Epithelial cell of esophagus (primary cell): ENCODE measurements at regions not wholly inside any gene's neighbourhood (a gene's known extent, or its start where the extent isn't known, plus 50 kb on each side); places are given as distances from the start of the nearest gene placed in this dataset.

Source experiments
- DNase-seq: peaks from one replicate; pipeline ENCODE4 v3.0.0; 2010; ENCODE audit warnings: low read depth
- H3K4me3 ChIP-seq: 2 replicates; pipeline ENCODE4 v1.5.1; 2011; ENCODE audit warnings: mild to moderate bottlenecking, low read length, control low read depth
- CTCF ChIP-seq: IDR thresholded peaks from 2 replicates; pipeline ENCODE4 v1.5.1; 2011; ENCODE audit warnings: low read depth, mild to moderate bottlenecking, low read length, control low read depth, inconsistent platforms; ENCODE audit not compliant: insufficient read depth; ENCODE audit errors: missing control alignments

DNA sequence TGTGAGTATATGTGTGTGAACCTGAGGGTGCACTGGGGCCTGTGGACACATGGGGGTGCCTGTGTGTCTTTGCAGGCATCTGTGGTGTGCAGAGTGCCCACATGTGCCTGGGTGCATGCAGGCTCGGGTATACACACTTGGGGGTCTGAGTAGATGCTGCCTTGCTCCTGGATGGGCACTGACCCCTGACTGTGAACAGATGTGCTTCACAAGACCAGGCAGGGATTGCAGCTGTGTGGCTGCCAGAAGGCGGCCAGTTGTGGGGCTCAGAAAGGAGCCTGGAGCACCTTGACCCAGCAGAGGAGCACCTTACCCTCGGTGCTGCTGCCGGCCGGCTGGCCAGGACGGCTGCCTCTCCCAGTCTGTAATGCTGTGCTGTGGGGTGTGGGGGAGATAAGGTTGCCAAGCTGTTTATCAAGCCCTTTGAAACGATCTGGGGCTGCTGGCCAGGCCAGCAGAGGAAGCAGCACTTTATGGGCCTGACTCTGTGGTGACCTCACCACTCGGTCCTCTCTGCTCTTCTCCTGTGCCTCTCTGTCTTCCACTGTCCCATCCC is 55.5 kb upstream of the MRPS22 start:
- DNase-seq, result no peak
- TF ChIP-seq CTCF, result no peak
- no peak overlapping the region for H3K4me3 ChIP-seq

GRCh38 chr3:139289860-139290524 is 53.8 kb upstream of the MRPS22 start:
- no peak for TF ChIP-seq CTCF
- no peak overlapping the region for H3K4me3 ChIP-seq
- no peak for DNase-seq

DNA sequence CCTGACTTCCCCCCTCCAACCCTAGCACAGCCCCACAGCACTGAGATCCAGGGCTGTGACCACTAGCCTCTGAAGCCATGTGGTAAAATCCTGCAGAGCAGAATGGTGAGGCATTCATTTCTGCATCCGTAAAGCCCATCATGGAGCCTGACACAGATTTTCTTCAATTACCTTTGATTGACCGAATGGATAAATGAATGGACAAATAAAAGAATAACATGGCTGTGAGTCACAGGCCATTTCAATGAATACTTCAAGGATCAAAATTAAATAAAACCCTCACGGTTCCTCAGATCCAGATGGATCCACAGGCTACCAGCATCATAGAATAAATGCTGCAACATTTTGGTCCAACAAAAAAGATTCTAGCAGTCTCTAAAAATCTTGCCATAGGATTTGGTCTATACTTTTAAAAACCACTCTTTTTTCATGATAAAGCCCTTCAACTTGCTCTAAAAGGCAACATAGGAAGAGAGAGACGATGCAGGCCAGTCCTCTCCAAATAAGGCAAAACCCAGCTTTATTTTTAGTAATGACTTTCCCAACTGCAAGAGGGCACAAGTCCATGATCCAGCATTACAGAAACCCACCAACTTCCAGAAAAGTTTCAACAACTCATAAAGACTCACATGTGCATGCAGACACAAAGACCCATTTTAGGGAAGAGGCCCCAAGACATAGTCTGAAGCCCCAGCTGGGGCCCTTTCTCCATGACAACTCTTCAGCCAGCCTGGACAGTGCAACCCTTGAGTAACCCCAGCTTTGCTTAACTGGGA is 52.4 kb upstream of the MRPS22 start:
- no peak for DNase-seq
- TF ChIP-seq CTCF, result no peak
- H3K4me3 ChIP-seq, result no peak overlapping the region

GRCh38 chr3:139292192-139292591 is 51.6 kb upstream of the MRPS22 start:
- DNase-seq, result no peak
- no peak overlapping the region for H3K4me3 ChIP-seq
- no peak for TF ChIP-seq CTCF

DNA sequence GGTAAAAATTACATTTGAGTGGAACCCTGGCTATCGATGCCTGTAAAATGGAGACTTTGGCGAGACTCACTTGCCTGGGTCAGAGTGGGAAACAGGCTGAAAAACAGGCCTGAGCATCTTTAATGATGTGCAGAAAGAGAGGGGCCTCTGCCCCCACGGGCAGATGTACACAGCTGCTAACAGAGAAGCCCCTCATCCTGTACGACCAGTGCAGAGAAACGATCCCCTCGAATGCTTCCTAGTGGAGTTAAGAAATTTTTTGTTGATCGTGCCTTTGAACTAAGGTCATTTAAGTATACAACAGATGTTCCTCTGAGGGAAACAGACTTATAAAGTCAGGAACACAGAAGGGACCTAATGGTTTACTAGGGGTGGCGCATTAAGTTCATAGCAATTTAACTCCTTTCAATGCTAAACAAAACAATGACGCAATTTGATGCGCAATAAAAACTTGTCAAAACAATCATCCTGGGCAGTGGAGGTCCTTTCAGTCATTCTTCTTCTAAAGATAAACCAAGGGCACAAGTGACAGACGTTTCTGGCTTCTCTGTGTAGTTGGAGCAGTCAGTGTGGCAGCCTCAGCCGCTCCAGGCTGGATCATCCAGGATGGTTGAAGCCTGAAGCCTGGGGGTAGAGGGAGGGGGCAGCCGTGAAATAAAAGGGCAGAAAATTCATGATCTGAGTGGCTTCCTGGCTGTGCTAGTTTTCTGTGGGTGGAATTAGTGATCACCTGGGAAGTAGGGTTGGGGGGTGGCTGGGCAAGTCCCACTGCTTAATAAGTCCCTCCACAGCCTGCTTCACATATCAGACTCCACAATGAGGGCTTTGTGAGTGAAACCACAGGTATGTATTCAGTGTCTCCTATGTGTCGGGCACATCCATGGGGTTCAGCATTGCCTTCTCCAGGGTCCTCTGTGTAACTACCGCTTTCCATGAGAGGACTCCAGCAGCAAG is 50.8 kb upstream of the MRPS22 start:
- H3K4me3 ChIP-seq, result no peak overlapping the region
- TF ChIP-seq CTCF, result no peak
- no peak for DNase-seq

DNA sequence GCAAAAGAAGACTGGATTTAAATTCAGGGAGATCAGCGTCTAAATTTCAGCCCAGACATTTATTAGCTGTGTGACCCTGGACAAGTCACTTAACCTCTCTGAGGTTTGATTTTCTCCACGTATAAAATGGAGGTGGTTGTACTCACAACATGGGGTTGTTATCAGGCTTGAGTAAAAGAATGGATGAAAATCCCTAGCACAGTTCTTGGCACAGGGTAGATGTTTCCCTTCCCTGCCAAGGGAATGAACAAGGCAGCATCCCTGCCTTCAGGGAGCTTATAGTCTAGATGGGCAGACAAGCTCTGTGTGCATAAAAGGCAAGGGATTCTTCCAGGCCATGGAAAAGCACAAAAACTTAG is 50.2 kb upstream of the MRPS22 start:
- no peak overlapping the region for H3K4me3 ChIP-seq
- no peak for DNase-seq
- no peak for TF ChIP-seq CTCF
